NOMO-1 treated with DMSO at 0.1 percent for 48 hours (cell line): ENCODE measurements at regions not wholly inside any gene's neighbourhood (a gene's known extent, or its start where the extent isn't known, plus 50 kb on each side); places are given as distances from the start of the nearest gene placed in this dataset.
"Not testable (repeated sequence)": the region's sequence is repeated elsewhere in the genome, so short reads cannot be mapped to it uniquely, and the experiment has no call there.

Source experiments
- DNase-seq: peaks from one replicate; lab custom pipeline; 2025; ENCODE audit not compliant: unreplicated experiment; lab: John Stamatoyannopoulos, UW

DNA sequence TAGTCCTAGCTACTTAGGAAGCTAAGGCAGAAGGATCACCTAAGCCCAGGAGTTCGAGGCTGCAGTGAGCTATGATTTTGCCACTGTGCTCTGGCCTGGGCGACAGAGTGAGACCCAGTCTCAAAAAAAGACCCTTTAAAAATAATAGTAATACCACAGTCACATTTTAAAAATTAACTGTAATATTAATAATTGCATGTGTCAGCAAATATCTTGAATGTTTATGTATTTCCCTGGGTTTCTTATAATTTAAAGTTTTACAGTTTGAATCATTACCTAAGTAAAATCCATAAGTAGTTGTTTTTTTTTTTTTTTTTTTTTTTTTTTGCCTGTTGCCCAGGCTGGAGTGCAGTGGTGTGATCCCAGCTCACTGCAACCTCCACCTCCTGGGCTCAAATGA, 69.2 kb downstream of the LYZL2 start:
- DNase-seq, result no peak

DNA sequence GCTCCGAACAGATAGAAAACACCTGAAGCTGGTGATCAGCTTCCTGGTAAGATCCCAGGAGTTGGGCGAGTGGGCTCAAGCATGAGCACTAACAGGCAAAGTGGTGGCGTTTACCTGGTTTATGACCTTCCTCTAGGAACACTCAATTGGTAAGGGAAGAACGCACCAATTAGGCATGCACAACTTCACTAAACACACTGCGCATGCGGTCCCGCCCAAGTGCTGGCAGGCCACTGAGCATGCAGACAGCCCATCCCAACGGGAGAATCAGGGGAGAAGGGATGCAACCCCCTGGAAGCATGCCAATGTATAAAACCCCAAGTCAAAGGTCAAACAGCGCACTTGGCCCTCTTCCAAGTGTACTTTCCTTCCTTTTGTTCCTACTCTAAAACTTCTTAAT, 70.4 kb downstream of the LYZL2 start:
- no peak for DNase-seq

DNA sequence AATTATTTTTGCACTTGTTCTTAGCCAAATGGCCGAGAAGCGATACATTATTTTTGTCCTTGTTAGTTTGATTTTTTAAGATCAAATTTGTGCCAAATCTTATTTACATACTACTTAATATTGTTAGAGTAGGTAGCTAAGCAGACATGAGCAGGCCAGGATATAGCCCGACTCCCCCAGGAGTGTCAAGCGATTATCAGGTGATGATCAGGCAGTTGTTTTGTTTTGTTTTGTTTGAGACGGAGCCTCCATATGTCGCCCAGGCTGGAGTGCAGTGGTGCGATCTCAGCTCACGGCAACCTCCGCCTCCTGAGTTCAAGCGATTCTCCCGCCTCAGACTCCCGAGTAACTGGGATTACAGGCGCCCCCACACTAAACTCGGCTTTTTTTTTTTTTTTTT, 71.1 kb downstream of the LYZL2 start:
- no peak for DNase-seq

DNA sequence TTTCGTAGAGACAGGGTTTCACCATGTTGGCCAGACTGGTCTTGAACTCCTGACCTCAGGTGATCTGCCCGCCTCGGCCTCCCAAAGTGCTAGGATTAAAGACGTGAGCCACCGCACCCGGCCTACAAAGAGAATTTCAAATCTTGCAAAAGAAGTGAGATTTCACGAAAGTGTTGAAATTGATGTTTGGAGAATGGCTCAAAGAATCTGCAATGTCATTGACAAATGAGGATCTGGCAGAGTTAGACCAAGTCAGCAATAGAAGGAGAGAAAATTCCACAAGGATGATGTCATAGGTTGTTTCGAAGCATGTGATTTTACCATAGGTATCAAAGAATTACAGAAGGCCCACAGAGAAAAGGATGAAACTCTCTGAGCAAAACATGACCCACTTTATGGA, 71.7 kb downstream of the LYZL2 start:
- DNase-seq, result peak; percentile 59

DNA sequence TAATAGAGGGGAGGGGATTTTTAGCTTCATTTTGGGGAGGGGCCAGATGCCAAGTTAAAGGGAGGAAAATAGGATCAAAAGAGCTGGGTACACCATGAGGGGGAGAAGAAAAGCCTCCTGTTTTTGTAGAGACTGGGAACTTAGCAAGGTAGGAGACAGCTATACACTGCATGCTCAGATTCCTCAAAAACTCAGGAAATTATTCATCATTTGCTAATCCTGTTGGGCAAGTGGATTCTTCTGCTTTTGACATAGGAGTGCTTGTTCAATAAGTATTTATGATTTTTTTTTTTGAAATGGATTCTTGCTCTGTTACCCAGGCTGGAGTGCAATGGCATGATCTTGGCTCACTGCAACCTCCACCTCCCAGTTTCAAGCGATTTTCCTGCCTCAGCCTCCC, 73.4 kb downstream of the LYZL2 start:
- DNase-seq, result peak; percentile 25

DNA sequence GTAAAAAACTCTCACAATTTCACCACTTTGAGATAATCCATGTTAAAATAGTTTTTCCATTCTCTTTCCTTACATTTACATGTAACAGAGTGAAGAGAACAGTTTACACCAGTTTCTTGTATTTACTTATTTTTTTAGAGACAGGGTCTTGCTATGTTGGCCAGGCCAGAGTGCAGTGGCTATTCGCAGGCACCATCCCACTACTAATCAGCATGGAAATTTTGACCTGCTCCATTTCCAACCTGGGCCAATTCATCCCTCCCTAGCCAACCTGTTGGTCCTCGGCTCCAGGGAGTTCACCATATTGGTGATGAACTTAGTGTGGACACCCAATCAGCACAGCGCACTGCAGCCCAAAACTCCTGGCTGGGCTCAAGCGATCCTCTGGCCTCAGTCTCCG, 74.1 kb downstream of the LYZL2 start:
- no peak for DNase-seq

DNA sequence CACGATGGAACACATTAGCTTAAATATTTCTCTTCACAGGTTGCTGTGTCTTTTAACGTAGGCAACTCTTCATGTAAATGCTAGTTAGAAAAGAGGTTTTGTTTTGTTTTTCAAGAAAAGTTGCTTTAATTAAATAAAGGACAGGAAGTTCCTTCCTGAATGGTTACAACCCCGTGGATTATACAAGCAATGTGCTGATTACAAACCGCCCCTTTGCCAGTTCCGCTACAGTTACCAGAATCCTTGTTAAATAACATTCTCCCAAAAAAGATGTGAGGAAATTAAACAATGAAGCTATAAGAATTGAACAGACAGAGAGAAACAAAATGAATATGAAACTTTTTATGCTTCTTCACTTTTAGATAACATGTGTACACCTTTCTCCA, 75.1 kb downstream of the LYZL2 start:
- DNase-seq, result no peak

DNA sequence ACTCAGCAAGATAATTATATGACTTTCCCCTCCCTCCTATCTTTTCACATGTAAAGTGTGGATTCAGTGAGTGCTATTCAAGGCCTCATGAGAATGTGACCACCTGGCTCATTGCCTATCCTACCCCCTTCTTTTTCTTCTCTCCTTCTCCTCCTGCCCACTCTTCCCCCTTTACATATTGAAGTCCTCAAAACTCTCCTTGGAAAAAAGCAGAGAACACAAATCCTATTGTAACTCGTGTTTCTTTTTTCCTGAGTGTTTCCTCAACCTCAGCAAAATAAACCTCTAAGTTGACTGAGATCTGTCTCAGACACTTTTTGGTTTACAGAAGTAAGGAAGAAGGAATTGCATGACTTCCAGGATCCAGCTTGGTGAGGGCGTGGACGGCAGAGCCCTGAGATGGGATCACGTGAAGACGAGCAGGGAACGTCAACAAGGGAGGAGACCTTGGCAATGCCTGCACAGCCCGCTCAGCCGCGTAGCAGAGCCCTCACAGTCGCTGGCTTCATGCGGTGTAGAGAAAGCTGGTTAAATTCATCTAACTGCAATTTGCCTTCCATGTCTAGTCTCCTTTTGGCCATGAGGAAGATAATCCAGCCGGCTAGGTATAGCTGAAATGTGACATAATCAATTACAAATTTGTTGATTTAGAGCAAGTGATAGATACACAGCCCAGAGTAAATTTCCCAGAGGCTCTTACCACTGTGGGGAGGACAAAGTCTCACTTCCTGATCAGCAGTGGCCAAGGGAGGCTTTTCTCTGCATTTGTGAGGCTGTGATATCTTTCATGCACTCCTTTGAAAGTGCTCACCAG, 75.7 kb downstream of the LYZL2 start:
- no peak for DNase-seq

DNA sequence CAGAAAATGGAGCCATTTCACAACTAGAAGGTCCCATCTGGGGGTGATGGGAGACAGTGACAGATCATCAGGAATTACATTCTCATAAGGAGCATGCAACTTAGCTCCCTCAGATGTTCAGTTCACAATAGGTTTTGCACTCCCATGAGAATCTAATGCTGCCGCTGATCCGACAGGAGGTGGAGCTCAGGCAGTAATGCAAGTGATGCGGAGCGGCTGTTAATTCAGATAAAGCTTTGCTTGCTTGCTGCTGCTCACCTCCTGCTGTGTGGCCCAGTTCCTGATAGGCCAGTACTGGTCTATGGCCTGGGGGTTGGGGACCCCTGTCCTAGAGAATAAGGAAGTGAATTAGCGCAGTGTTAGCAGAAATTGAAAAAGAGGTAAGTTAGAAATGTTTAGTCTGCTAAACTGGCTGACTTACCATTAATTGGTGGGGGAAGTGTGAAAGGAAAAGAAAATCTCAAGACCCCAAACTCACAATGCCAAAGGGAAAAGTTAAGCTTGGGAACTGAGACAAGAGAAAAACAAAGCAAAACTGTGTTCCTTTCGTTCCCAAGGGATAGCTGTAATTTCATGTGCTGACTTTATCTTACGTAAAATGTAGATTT, 76.4 kb downstream of the LYZL2 start:
- no peak for DNase-seq

DNA sequence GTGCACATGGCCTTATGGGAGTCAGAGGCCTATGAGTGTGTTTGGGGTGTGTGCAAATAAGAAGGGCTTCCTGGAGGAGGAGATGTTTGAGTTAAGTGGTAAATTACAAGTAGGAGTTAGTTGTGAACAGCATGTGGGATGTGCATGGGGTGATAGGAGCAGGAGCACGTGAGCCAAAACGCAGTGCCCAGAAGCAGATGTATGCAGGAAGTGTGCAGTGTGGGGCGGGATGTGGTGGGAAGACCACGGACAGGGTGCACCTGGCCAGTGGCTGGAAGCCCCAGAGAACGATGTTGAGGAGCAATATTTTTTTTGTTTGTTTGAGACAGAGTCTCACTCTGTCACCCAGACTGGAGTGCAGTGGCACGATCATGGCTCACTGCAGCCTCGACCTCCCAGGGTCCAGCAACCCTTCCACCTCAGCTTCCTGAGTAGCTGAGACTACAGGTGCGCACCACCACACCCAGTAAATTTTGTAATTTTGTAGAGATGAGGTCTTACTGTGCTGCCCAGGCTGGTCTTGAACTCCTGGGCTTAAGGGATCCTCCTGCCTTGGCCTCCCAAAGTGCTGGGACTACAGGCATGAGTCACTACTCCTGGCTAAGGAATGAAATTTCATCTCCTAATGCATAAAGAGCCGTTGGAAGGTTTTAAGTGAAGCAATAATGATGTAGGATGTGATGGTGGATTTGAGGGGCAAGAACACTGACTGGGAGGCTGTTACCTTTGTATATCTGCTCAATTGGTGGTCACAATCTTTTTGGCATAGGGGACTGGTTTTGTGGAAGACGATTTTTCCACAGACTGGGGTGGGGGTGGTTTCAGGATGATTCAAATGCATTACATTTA, 78.4 kb downstream of the LYZL2 start:
- no peak for DNase-seq

DNA sequence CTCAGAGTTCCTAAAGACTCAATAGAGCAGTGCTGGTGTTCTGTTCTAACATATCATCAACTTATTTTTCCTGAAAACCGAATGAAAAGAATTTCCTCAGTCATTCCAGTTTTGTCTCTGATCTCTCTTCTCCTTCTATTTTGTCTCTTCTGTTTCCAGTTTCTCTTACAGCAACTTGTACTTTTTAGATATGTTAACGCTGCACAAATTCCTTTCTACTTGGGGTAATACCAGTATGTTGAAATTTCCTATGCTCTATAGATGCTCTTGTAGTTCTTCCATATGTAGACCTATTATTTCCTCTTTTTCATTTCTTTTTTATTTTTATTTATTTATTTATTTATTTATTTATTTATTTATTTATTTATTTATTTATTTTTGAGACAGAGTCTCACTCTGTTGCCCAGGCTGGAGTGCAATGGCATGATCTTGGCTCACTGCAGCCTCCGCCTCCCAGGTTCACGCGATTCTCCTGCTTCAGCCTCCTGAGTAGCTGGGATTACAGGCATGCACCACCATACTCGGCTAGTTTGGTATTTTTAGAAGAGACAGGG, 80.3 kb downstream of the LYZL2 start:
- DNase-seq, result peak; percentile 26

DNA sequence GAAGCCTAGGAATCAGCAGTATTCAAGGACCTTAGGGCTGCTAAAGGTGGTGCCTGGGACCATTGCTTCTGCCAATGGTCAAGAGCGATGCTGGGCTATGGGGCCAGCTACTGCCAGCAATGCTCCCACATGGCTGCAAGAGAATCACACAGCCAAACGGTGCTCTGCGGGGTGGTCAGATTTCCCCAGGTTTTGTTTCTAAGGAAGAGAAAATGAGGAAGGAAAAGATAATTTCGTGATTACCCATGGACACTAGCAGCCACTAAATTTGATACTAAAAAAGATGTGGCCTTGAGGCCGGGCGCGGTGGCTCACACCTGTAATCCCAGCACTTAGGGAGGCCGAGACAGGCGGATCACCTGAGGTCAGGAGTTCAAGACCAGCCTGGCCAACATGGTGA, 83.0 kb downstream of the LYZL2 start:
- peak; percentile 25 for DNase-seq

DNA sequence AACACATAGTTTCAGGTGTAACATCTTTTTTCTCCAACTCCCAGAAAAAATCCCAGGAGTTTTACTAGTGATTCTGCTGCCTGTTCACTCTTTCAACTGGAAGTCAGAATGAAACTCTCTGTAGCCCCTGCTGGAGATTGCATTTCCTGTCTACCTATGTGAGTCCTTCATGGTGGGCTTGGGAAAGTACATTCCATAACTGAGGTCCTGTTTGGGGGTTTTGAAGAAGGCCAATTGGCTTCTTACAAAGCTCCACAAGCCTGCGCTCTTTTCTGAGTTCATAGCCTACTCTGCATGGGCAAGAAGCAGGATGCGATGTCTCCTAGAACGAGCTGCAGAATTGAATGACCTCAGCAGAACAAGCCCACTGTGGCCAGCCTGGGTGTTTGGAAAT, 86.7 kb downstream of the LYZL2 start:
- no peak for DNase-seq

DNA sequence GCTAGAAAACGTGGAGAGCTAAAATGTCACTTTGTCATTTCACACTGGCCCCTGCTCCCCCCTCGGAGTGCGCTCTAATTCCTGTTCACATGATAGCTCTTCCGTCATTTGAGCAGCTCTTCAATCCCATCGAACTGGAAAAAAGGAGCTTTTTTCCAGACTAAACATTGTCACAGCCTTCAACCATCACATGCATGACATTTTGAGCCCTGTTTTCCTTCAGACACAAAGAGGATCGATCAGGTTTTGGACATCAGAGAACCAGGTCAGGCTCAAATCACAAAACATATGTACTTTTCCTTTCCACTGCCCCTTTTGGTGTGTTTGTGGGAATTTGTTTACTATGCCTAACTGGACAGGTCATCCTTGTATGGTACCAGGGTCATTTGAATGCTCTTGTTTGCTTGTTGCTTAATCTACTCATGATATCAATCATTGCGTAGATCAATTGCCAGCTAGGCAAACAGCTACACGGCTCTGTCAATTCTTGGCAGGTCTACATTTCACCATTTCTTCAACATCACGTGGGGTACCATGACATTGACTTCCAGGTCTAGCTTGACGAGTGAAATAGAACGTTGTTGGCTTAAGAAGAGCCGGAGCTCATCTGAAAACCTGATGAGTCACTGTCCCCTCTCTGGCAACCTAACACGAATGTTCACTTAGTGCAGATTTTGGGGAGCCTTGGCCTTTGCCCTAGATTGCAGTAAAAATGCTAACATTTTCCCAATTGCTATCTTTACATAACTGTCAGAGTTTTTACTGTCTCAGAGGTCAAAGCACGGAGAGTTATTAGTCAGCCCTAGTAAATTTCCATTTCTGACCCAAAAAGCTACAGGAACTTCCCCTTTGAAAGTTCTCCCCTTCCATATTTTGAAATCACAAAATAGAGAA, 87.3 kb downstream of the LYZL2 start:
- DNase-seq, result peak; percentile 94

DNA sequence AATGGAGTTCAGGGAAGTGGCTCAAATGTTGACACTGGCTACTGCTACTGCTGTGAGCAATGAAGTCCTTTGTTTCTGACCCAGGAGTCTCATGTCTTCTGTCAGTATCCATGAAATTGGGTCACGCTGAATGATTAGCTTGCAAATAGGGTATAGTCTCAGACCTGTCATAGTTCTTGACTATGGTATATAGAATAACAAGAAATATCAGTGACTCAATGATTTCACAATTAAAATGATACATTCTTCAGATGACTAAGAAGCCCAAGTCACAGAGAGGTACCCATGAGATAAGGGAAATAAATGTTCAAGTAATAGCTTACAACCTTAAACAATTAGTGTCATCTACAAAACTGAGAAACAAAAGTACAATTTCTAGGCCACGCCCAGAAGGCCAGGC, 89.3 kb downstream of the LYZL2 start:
- no peak for DNase-seq

DNA sequence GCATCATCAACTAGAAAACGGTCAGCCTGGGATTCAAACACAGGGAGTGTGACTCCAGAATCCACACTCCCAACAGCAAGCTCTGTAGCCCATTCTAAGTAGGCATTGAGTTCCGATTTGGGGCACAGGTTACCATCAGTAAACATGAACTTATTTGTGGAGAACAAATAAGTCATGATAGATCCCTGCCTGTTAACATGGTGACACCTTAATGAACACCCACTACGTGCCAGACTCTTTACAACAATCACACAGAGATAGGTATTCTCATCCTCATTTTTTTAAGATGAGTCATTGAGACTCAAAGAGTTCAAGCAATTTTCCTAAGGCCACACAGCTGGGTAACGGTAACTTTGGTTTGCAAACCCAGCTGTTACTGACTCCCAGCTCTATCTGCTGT, 91.5 kb downstream of the LYZL2 start:
- no peak for DNase-seq

DNA sequence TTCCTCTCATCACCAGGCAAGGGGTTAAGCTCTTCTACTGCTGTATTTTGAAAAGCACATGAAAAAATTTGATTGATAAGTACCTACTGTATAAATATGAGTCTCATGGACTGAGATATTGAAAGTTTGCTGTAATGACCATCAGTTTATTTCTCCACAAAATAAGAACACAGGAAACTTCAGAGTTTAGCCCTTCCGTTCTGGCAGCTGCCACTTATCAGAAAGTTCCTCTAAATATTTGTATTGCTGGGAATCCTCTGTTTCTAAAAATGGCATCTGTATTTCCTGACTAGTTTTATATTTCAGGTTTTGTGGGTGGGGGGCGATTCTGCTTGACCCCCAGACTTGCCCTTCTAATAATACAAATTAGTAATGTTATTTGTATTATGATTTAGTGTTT, 92.0 kb downstream of the LYZL2 start:
- no peak for DNase-seq

DNA sequence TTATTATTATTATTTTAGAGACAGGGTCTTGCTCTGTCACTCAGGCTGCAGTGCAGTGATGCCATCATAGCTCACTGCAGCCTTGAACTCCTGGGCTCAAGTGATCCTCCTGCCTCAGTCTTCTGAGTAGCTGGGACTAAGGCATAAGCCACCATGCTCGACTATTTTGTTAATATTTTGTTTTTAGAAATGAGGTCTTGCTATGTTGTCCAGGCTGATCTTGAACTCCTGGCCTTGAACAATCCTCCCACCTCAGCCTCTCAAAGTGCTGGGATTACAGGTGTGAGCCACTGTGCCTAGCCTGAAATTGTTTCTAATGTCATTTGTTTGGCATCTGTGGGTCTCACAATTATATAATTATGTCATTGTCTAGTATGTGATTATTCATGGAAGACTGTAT, 92.4 kb downstream of the LYZL2 start:
- not testable (repeated sequence) for DNase-seq

DNA sequence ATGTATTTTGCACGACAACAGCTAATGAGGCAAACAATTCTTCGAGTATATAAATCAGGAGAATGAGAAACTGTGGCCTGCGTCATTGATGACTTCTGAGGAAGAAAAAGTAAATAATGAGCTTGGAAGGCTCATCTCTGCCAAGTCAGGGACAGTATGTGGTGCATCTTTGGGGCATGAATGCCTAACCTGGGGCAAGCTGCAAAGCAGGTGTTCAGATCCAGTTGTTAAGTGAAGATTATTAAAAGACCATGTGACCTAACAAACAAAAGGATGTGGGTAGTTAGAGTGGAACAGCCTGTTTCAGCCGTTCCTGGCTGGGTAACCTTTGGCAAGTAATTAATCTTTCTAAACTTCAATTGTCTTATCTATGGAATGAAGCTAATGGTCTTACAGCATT, 93.0 kb downstream of the LYZL2 start:
- no peak for DNase-seq

DNA sequence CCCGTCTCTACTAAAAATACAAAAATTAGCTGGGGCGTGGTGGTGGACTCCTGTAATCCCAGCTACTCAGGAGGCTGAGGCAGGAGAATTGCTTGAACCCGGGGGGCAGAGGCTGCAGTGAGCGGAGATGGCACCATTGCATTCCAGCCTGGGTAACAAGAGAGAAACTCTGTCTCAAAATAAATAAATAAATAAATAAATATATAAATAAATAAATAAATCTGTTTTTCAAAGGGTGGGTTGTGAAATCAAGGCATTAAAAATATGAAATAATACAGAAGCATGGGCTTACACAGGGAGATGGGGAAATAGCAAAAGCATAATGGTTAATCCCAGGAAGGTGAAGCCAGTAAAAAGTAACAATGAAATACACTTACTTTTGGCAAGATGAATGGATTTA, 93.9 kb downstream of the LYZL2 start:
- DNase-seq, result no peak
